Colonic mucosa (tissue), 4 donors: ENCODE measurements at regions not wholly inside any gene's neighbourhood (a gene's known extent, or its start where the extent isn't known, plus 50 kb on each side); places are given as distances from the start of the nearest gene placed in this dataset.

Experiments
- DNase-seq: peaks from one replicate; pipeline ENCODE4 v3.0.0-alpha.2; 2020
- H3K27ac ChIP-seq: fragments of 200-600 bp; one replicate; pipeline ENCODE4 v1.8.0; 2021
- H3K27me3 ChIP-seq: fragments of 200-600 bp; one replicate; pipeline ENCODE4 v1.8.0; 2021
- H3K36me3 ChIP-seq: fragments of 200-600 bp; one replicate; pipeline ENCODE4 v1.8.0; 2021
- H3K4me1 ChIP-seq: fragments of 200-600 bp; one replicate; pipeline ENCODE4 v1.8.0; 2021; ENCODE audit warnings: mild to moderate bottlenecking
- H3K4me3 ChIP-seq: fragments of 200-600 bp; one replicate; pipeline ENCODE4 v1.8.0; 2021
- H3K9ac ChIP-seq, 2 donors: one replicate each; pipeline ENCODE4 v1.7.0; 2013; ENCODE audit warnings: control low read depth in 2 of 2, low read depth in 2 of 2, low read length in 2 of 2
- H3K9me3 ChIP-seq: fragments of 200-600 bp; one replicate; pipeline ENCODE4 v1.8.0; 2021
- CTCF ChIP-seq: fragments of 200-600 bp; IDR thresholded peaks from one replicate; pipeline ENCODE4 v1.8.0; 2022; ENCODE audit warnings: antibody characterized with exemption, mild to moderate bottlenecking
- intact Hi-C: fragments of 100-400 bp; cut with DNase I; formaldehyde crosslinking; loops from one replicate; pipeline ENCODE4 v1.14.1; 2022
- donor health status: healthy.
- donor health status: DM: no; HTN: no; CAD: no.
- donor health status: DM: no; HTN: no; CAD: no.

- no peak overlapping the region for H3K27ac ChIP-seq
- H3K36me3 ChIP-seq: no peaks in the 10 kb centered on the region
- H3K4me3 ChIP-seq: no peak overlapping the region
- H3K9me3 ChIP-seq: no peaks in the 10 kb centered on the region
- no peak overlapping the region for H3K9ac ChIP-seq
- no peak for TF ChIP-seq CTCF
- intact Hi-C loops: no loop called here
- no peak for DNase-seq
- H3K4me1 ChIP-seq: no peaks in the 10 kb centered on the region
- H3K27me3 ChIP-seq: no peaks in the 10 kb centered on the region
Observed at GRCh38 chr9:14447103-14447502, 133.2 kb upstream of the NFIB start.

DNA sequence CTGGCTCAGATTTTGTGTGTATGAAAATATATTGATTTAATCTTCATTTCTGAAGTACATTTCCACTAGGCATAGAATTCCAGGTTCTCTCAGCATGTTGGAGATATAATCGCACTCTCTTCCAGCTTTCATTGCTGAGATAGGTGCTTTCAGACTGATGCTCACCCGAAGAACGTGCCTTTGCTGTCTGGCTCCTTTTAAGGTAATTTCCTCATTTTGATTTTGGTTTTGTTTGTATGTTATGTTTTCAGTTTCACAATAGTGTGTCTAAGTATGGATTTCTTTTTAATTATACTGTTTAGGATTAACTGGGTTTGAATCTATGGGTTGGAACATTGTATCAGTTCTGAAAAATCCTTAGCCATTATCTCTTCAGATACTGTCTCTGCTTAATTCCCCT, 132.0 kb upstream of the NFIB start:
- Histone ChIP-seq H3K9me3 (no peaks in the 10 kb centered on the region), H3K27ac (no peak overlapping the region), H3K4me3 (no peak overlapping the region), H3K4me1 (no peaks in the 10 kb centered on the region), H3K36me3 (no peaks in the 10 kb centered on the region), H3K9ac (no peak overlapping the region), H3K27me3 (no peaks in the 10 kb centered on the region)
- intact Hi-C loops: no loop called here
- no peak for DNase-seq
- TF ChIP-seq CTCF: no peak

DNA sequence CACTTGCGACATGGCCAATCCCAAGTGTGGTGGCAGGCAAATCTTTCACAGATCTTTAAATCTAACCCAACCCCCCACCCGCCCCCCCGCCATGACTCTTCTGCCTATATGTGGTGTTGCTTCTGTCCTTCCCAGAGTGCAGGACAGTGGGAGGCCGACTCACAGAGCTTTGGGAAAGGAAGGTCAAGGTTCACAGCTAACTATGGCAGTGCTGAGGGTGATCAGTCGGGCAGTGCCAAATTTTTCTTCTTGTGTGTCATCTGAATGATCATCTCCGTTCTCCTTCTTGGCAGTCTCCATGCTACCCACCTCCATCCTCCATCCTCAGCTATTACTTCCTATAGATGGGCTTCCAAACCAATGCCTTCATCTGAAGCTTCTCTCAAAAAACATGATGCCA, 129.0 kb upstream of the NFIB start:
- no peak for TF ChIP-seq CTCF
- no peaks in the 10 kb centered on the region for H3K36me3 ChIP-seq
- H3K27ac ChIP-seq: no peak overlapping the region
- intact Hi-C loops: no loop called here
- DNase-seq: no peak
- no peaks in the 10 kb centered on the region for H3K9me3 ChIP-seq
- no peaks in the 10 kb centered on the region for H3K4me1 ChIP-seq
- no peaks in the 10 kb centered on the region for H3K27me3 ChIP-seq
- no peak overlapping the region for H3K9ac ChIP-seq
- H3K4me3 ChIP-seq: no peak overlapping the region

- Histone ChIP-seq H3K9me3 (no peaks in the 10 kb centered on the region), H3K4me3 (no peak overlapping the region), H3K27ac (no peak overlapping the region), H3K9ac (no peak overlapping the region), H3K27me3 (no peaks in the 10 kb centered on the region), H3K36me3 (no peaks in the 10 kb centered on the region), H3K4me1 (no peaks in the 10 kb centered on the region)
- intact Hi-C loops: no loop called here
- TF ChIP-seq CTCF: no peak
- no peak for DNase-seq
Observed at GRCh38 chr9:14441976-14442651, 128.2 kb upstream of the NFIB start.

DNA sequence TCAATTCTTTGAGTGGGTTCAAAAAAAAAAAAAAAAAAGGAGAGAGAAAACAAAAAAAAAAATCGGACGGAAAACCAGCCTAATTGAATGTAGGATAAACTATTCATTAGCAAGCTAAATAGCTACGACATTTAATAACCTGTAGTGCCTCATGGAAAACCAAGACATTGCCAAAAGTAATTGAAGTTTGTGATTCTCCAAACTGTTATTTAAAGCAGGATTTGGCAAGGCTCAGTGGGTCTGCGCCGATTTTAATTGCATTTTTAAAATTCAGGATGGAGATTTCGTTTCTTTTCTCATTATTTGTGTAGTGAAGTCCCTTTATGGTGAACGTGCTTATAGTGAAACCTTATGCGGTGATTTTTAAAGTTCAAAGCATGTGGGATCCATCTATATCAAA, 127.2 kb upstream of the NFIB start:
- TF ChIP-seq CTCF: no peak
- no peak for DNase-seq
- Histone ChIP-seq H3K27me3 (no peaks in the 10 kb centered on the region), H3K4me3 (no peak overlapping the region), H3K9me3 (no peaks in the 10 kb centered on the region), H3K27ac (no peak overlapping the region), H3K9ac (no peak overlapping the region), H3K36me3 (no peaks in the 10 kb centered on the region), H3K4me1 (no peaks in the 10 kb centered on the region)
- intact Hi-C loops: no loop called here
